IPS DF 4.7 (cell line): ENCODE measurements at regions not wholly inside any gene's neighbourhood (a gene's known extent, or its start where the extent isn't known, plus 50 kb on each side); places are given as distances from the start of the nearest gene placed in this dataset.
"Not testable (repeated sequence)": the region's sequence is repeated elsewhere in the genome, so short reads cannot be mapped to it uniquely, and the experiment has no call there.

ENCODE experiments used
- DNase-seq: peaks from one replicate; pipeline ENCODE4 v3.0.0-alpha.2; 2013; ENCODE audit warnings: low spot score; ENCODE audit errors: extremely low read depth

DNA sequence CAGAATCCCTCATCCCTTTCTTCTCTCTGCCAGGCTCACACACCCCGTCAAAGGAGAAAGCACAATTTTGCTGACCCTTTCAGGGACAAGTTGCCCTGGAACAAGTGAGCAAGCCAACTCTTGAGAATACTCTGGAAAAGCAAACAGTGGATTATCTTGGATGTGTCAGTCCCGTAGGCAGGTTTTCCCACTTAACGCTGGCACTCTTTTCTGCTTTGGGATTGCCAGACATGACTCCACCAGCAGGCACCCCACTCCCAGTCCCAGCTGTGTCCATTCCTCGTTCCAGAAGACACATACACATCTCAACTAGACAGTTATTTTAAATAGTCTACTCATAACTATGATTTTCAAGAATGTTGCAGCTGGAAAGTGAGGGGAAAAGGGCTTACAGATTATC lies 145.5 kb upstream of the CDKN3 start:
- DNase-seq: no peak

- no peak for DNase-seq
Observed at GRCh38 chr14:54252072-54252730, 144.6 kb upstream of the CDKN3 start.

DNA sequence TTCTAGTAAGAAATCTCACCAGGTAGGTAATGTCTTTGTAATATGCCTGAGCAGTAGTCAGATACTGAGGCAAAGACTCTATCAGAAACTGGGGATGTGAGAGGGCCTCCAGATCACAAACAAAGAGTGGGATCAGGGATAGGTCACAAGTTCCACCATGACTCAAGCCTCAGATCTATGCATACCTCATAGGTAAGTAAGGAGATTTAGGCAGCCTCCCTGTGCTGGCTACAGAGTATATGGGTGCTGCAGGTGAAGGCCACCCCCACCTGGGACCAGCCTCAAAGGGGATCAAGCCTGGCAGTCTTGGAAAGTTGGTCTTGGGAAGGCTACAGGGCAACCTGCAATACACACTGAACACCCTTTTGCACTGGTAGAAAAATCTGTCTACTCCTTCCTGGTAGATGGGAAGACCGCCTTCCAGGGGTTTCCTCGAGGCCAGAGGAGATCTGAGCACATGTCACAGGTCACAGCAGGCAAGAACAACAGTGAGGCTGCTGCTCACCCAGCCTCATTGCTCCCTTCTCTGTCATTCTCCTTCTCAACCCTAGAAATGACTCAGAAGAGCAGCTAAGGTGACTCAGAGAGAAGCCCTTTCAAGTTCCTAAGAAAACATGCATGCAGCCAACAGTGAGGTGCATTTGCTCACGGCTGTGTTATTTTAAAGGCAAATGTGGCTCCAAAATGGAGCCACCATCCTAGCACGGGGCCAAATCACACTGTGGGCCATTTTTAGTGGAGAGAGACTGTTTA lies 143.4 kb upstream of the CDKN3 start:
- no peak for DNase-seq

DNA sequence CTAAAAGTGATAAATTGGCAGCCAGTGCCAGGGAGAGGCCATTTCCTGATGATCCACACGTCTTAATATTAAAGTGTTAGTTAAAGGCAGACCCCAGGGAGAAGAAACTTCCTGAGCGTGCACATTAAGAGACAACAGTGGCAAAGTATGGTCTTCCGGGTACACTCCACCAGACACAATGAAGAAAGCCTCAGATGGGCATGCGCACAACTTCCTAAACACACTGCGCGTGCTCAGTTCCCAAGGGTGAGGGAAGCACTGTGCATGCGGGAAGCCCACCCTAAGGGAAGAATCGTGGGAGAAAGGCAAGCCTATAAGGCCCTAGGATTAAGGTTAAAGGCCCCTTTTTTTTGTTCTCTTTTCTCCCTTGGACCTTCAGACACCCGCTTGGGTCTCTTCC lies 140.7 kb upstream of the CDKN3 start:
- DNase-seq: no peak

DNA sequence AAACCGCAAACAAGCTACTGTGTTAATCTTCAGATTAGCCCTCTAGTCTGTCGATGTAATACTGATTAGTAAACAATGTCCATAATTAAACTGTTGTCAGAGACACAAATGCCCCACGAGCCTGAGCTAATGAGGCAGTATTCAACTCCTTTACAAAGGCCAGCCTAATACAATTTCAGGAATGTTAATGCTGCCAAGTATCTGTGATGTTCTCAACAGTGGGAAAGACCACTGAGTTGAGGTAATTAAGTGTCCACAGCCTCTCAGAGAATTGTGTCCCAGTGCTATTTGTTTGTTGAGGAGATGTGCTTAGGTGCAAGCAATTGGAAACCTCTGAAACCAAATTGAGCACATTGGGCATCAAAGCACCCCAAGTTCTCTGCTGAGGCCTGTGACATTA lies 139.4 kb upstream of the CDKN3 start:
- DNase-seq: no peak

- no peak for DNase-seq
Observed at GRCh38 chr14:54258382-54258781, 138.4 kb upstream of the CDKN3 start.

GRCh38 chr14:54259821-54260220 lies 137.0 kb upstream of the CDKN3 start:
- no peak for DNase-seq

DNA sequence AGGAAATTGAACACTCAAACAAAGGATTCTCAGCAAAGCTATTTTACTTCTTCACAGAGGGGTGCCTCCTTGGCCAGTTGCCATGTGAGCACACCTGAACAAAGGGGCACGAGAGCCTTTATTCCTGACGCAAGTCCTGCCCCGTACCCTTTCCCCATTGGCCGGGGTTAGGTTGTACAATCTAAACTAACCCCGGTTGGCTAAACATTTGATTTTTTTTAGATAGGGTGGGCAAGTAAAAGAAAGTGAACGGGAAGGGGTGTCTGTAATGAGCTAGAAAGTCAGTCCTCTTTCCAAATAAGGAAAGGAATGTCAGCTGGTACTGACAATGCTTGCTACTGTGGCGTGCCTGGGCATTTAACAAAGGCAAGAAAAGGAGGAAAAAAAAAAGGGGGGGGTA lies 135.5 kb upstream of the CDKN3 start:
- DNase-seq: peak; percentile 11

GRCh38 chr14:54266616-54267015 lies 130.2 kb upstream of the CDKN3 start:
- not testable (repeated sequence) for DNase-seq

DNA sequence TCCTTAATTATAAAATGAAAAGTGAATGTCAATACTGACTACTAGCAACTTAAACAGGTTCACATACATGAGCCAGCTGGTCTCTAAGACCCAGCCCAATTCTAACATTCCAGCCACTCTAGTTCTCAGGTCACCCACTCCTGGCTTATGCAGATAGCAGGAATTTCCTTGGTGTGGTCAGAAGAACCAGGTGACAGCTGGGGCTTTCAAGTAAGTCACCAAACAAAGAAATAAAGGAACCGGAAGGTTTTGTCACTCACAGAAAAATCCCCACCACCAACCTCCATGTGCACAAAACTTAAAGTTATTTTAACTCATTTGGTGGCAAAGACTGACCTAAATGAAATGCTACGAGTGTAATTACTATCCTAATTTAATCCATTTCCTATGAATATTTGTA lies 129.6 kb upstream of the CDKN3 start:
- DNase-seq: no peak

DNA sequence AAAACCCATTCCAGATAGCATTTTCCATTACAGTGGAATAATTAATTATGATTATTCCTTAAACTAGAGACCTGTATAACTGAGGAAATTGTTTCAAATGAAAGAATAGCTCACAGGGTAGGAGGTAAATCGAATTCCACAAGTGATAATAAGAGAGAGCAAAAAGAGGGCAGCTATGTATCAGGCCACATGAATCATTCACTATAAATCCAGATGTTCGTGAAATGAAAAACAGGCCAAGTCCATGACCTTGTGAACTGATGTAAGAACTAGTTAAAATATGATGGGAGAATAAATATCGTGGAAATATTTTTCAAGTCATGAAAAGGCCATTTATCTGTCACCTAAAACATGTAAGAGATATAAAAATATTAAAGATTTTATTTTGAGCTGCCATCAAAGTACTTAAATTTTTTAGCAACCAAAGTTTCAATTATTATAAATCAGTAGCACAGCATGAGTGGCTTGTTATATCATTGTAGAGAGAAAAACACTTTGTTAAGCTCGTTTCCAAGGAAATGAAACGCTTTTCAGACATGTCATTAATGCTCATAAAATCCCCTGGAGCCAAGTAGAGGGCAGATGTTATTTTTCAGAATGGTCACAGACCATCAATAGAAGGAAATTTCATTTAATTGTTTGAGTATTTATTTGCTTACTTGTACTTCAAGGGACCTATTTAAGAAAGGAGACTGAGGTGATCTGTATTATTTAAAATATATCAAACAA lies 120.6 kb upstream of the CDKN3 start:
- DNase-seq: no peak

GRCh38 chr14:54278087-54278486 lies 118.7 kb upstream of the CDKN3 start:
- DNase-seq: no peak

GRCh38 chr14:54278665-54279295 lies 118.0 kb upstream of the CDKN3 start:
- DNase-seq: no peak

- no peak for DNase-seq
Observed at GRCh38 chr14:54282849-54283248, 114.0 kb upstream of the CDKN3 start.

DNA sequence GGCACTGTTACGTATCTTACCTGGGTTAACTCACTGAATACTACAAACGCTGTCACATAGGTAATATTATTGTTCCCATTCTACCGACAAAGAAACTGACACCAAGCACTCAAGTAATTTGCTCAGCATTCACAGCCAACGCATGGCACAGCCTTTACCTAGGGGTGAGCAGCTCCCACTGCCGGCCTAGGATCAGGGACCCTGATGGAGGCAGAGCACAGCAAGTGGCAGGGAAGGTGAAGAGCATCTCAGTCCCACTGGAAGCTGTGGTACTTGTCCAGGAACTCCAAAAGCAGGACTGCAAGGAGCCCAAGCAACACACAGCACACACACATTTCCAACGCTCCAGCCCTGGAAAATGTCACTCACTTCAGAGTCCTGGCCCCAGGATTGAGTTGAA lies 111.8 kb upstream of the CDKN3 start:
- no peak for DNase-seq

GRCh38 chr14:54291491-54292191 lies 105.2 kb upstream of the CDKN3 start:
- DNase-seq: peak; percentile 25

DNA sequence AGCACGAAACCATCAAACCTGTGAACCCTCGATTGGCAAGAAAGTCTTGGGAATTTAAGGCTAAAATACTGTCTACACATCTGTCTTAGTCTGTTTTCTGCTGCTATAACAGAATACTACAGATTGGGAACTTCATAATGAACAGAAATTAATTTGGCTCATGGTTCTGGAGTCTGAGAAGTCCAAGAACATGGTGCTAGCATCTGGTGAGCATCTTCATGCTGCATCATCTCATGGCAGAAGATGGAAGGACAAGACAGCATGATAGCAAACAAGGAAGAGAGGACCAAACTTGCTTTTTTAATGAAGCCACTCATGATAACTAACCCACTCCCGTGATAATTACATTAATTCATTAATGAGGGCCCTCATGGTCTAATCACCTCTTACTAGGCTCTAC lies 102.0 kb upstream of the CDKN3 start:
- no peak for DNase-seq

DNA sequence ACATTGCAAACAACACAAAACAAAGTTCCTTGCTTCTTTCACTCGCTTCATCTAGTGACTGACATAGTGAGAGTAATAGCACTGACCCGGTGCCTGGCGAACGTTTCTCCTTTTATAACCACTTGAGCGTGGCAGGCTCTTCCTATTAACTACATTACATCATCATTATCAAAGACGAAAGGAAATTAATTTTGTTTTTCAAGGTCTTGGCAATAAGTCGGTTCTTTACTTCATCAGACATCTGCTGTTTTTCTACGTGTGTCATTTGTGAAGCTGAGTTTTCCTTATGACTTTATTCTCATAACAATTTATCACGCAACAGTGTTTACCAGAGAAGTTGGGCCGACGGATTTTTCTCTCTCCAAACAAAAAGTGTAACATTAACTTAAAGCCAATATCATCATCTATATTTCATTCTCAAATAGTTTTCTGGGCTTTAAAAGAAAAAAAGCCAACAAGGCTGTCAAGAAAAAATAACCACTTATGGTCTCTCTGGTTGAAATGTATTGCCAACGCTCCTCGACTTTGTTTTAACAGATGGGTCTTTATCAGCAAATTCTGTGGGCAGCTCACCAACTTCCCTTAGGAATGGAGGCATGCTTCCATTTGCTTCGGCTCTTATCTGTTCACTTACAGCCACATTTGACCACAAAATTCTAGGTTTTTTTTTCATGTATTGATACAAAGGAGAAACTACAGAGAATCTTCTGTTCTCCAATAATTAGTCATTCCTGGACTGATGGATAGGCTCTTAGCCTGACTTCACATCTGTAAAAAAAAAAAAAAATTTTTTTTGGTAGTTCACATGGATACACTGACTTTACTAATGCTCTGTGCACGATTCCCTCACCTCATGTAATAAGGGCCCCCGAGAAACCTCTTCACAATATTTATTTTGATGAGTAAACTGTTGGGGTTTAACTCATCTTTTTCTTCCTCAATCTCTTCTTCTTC lies 97.1 kb upstream of the CDKN3 start:
- DNase-seq: no peak

- no peak for DNase-seq
Observed at GRCh38 chr14:54300881-54301280, 95.9 kb upstream of the CDKN3 start.

GRCh38 chr14:54301359-54301758 lies 95.4 kb upstream of the CDKN3 start:
- DNase-seq: no peak
